Upper lobe of right lung (tissue), 1 donor: ENCODE measurements at regions not wholly inside any gene's neighbourhood (a gene's known extent, or its start where the extent isn't known, plus 50 kb on each side); places are given as distances from the start of the nearest gene placed in this dataset.

Experiments
- ATAC-seq: fragments of 200-7000 bp; cut with Tn5 transposase; one replicate; pipeline ENCODE4 v1.9.1; 2020; ENCODE audit warnings: mild to moderate bottlenecking, moderate library complexity
- DNase-seq: peaks from one replicate; pipeline ENCODE4 v3.0.0-alpha.2; 2020
- H3K27ac ChIP-seq: fragments of 200-600 bp; one replicate; pipeline ENCODE4 v1.8.0; 2022
- H3K27me3 ChIP-seq: fragments of 200-600 bp; one replicate; pipeline ENCODE4 v1.8.0; 2022; ENCODE audit warnings: mild to moderate bottlenecking
- H3K36me3 ChIP-seq: fragments of 200-600 bp; one replicate; pipeline ENCODE4 v1.8.0; 2022
- H3K4me1 ChIP-seq: fragments of 200-600 bp; one replicate; pipeline ENCODE4 v1.8.0; 2022
- H3K4me3 ChIP-seq: fragments of 200-600 bp; one replicate; pipeline ENCODE4 v1.8.0; 2022; ENCODE audit warnings: mild to moderate bottlenecking
- H3K9me3 ChIP-seq: fragments of 200-600 bp; one replicate; pipeline ENCODE4 v1.8.0; 2022
- intact Hi-C: fragments of 100-400 bp; cut with DNase I; formaldehyde crosslinking; loops from one replicate; pipeline ENCODE4 v1.11.0; 2022
- TF ChIP-seq, protein P1 (sequence below): fragments of 200-600 bp; IDR thresholded peaks from one replicate; pipeline ENCODE4 v1.8.0; 2022; ENCODE audit warnings: antibody characterized with exemption
- donor health status: DM: no; HTN: yes; CAD: no; lungs with severe emphysema.

DNA sequence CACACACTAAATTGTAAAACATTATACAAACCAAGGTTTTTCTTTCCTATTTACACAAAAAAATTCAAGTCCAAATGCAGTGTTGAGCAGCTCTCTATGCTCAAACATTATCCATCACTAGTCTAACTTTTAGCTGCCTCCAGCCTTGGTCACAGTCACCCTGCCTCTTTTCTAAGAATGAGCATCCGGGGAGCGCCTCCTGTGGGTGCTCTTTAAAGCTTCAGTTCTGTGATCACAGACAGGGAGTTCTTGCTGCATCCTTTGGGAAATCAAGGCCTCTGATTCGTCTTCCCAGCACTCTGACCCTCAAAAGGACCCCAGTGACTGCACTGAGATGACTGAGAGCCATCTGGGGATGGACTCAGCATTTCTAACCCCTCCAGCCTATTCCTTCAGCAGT lies 289.6 kb downstream of the SEC61B start:
- H3K4me3 ChIP-seq: no peak overlapping the region
- intact Hi-C loops: no loop called here
- peaks cover 5% of the 10 kb centered on the region for H3K4me1 ChIP-seq
- H3K27me3 ChIP-seq: no peaks in the 10 kb centered on the region
- no peaks in the 10 kb centered on the region for H3K36me3 ChIP-seq
- ATAC-seq: no peak
- no peaks in the 10 kb centered on the region for H3K9me3 ChIP-seq
- TF ChIP-seq, protein P1, sequence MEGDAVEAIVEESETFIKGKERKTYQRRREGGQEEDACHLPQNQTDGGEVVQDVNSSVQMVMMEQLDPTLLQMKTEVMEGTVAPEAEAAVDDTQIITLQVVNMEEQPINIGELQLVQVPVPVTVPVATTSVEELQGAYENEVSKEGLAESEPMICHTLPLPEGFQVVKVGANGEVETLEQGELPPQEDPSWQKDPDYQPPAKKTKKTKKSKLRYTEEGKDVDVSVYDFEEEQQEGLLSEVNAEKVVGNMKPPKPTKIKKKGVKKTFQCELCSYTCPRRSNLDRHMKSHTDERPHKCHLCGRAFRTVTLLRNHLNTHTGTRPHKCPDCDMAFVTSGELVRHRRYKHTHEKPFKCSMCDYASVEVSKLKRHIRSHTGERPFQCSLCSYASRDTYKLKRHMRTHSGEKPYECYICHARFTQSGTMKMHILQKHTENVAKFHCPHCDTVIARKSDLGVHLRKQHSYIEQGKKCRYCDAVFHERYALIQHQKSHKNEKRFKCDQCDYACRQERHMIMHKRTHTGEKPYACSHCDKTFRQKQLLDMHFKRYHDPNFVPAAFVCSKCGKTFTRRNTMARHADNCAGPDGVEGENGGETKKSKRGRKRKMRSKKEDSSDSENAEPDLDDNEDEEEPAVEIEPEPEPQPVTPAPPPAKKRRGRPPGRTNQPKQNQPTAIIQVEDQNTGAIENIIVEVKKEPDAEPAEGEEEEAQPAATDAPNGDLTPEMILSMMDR: no peak
- no peak for DNase-seq
- H3K27ac ChIP-seq: no peak overlapping the region

DNA sequence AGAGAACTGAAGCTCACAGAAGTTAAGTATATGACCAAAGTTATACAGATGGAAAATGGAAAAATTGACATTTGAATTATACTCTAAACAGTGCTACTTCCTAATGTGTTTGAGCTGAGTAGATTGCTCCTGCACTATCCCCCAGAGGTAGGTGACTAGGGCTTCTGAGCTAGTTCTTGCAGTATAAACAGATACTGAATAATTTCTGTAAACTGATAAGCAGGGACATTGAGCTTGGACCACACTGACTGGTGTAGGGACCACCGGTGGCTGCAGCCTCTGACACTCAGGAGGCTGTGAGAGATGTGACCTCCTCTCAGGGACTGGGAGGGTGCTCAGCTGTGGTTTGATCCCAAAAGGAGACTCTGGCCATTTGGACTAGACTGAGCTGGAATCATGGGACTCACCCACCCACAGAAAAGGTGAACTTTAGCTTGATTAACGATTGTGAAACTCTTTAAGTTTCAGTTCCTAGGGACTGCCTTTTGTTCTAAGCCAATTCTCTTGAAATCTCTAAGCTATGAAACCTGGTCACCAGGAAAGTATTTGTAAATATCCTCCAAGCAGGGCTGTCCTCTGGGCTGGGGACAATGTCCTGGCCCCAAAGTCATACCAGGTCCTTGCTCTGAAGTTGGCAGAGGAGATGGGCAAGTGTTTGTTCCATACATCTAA lies 291.5 kb downstream of the SEC61B start:
- H3K4me1 ChIP-seq: peaks cover 5% of the 10 kb centered on the region
- TF ChIP-seq, protein P1: no peak
- H3K4me3 ChIP-seq: no peak overlapping the region
- intact Hi-C loops: no loop called here
- H3K9me3 ChIP-seq: no peaks in the 10 kb centered on the region
- H3K36me3 ChIP-seq: no peaks in the 10 kb centered on the region
- no peak overlapping the region for H3K27ac ChIP-seq
- DNase-seq (no peak), ATAC-seq (peak; percentile 72)
- H3K27me3 ChIP-seq: no peaks in the 10 kb centered on the region

DNA sequence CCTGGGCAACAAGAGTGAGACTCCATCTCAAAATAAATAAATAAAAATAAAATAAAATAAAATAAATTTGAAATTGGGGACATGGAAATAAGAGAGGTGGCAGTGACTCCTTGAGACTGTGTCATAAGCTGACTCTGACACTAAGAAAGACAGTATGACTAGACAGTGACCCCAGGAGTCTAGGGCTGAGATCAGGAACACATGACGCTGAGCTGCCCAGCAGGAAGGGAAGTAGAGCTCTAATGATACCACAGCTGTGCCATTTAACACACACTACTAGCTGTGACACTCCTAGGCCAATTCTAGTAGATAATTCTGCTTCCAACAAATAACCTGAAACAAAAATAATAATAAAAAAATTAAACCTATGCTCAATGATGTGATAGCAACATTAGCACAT lies 293.0 kb downstream of the SEC61B start:
- DNase-seq (no peak), ATAC-seq (peak; percentile 90)
- Histone ChIP-seq H3K36me3 (no peaks in the 10 kb centered on the region), H3K27me3 (no peaks in the 10 kb centered on the region), H3K4me1 (peaks cover 5% of the 10 kb centered on the region), H3K4me3 (no peak overlapping the region), H3K27ac (peak overlapping the region; percentile 26), H3K9me3 (no peaks in the 10 kb centered on the region)
- intact Hi-C loops: no loop called here
- TF ChIP-seq, protein P1: no peak

DNA sequence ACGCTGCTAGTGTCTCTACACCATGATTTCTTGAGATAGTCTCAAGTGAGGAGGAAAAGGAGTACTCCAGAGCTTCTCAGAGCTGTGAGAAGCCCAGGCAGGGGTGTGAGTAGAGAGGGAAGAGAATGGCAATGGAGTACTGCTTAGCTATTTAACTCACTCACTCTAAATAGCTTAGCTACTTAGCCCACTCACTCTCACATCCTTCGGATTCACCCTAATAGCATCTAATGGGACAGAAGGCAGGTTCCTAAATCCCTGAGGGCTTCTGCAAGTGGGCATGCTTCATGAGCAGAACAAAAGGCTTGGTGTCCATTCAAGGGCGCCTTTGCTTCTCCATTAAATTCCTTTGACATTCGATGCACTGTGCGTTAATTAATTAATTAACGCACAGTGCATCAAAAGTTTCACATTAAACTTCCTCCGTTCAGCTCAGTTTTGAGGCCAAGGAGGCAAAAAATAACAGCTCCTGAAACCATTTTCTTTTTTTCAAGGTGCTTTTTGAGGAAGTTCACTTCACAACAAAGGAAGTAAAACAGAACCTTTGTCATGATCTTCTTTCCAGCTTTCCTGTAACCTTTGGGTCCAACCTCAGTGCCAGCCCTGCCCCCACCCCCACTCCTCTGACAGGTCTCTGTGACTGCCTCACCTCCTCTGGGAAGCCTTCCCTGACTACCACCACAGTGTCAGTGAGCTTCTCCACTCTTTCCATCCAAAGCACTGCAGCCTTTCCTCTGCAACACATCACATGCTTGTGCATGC lies 294.0 kb downstream of the SEC61B start:
- ATAC-seq: no peak
- no peak overlapping the region for H3K27ac ChIP-seq
- TF ChIP-seq, protein P1: no peak

DNA sequence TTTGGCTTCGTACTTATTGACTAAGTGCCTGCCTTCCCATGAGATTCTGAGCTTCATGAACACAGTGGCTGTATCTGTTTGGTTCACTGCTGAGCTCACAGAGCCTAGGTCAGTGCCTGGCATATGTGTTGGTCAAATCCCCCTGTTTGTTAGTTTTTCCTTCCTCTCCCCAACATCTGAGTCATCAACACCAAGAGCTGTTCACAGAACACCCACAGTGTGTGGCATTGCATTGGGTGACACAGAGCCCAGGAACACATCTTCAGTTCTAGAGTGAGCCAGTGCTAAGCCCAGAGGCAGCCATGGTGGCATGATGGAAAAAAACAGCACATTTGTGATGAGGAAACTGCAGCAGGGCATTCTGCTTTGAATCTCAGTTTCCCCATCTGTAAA lies 294.6 kb downstream of the SEC61B start:
- Histone ChIP-seq H3K4me3 (no peak overlapping the region), H3K4me1 (peaks cover 5% of the 10 kb centered on the region), H3K36me3 (no peaks in the 10 kb centered on the region), H3K27ac (no peak overlapping the region), H3K27me3 (no peaks in the 10 kb centered on the region), H3K9me3 (no peaks in the 10 kb centered on the region)
- TF ChIP-seq, protein P1: no peak
- ATAC-seq: peak; percentile 42
- intact Hi-C loops: no loop called here
- no peak for DNase-seq

More for the DNA sequence above, 294.0 kb downstream of the SEC61B start:
- DNase-seq: no peak
- H3K36me3 ChIP-seq: no peaks in the 10 kb centered on the region
- H3K27me3 ChIP-seq: no peaks in the 10 kb centered on the region
- H3K4me1 ChIP-seq: peaks cover 5% of the 10 kb centered on the region
- intact Hi-C loops: no loop called here
- no peaks in the 10 kb centered on the region for H3K9me3 ChIP-seq
- H3K4me3 ChIP-seq: no peak overlapping the region
